HEK293 (cell line): ENCODE measurements at regions not wholly inside any gene's neighbourhood (a gene's known extent, or its start where the extent isn't known, plus 50 kb on each side); places are given as distances from the start of the nearest gene placed in this dataset.

Source experiments
- CTCF ChIA-PET: fragments of 350-600 bp; formaldehyde crosslinking; extraction: SDS; loops from one replicate; lab custom pipeline; 2021; ENCODE audit warnings: antibody characterized with exemption; lab: Yijun Ruan, JAX
- POLR2A ChIA-PET: fragments of 300-600 bp; formaldehyde crosslinking; extraction: SDS; loops from one replicate; lab custom pipeline; 2020; ENCODE audit warnings: antibody characterized with exemption, inconsistent platforms; lab: Yijun Ruan, JAX
- H3K27ac ChIP-seq: fragments of 200-500 bp; sonication (Bioruptor generic); 2 replicates; pipeline ENCODE4 v1.5.1; 2014; ENCODE audit warnings: low read depth, low read length, control low read depth, inconsistent platforms; ENCODE audit errors: extremely low read depth
- H3K36me3 ChIP-seq, 2 experiments: fragments of 200-500 bp in 1 of 2; sonication (Bioruptor generic) in 1 of 2; 1 replicate in 1 of 2; 2 replicates in 1 of 2; pipeline ENCODE4 v1.5.1; 2014 to 2017; ENCODE audit warnings: inconsistent platforms in 2 of 2, low read length in 2 of 2; ENCODE audit not compliant: control insufficient read depth in 2 of 2, insufficient read depth in 1 of 2
- H3K4me1 ChIP-seq: fragments of 200-500 bp; sonication (Bioruptor generic); 2 replicates; pipeline ENCODE4 v1.5.1; 2014; ENCODE audit warnings: mild to moderate bottlenecking, low read length, inconsistent platforms; ENCODE audit not compliant: control insufficient read depth, insufficient read depth
- H3K4me3 ChIP-seq: 2 replicates; pipeline ENCODE4 v1.5.1; 2011; ENCODE audit warnings: low read depth, mild to moderate bottlenecking, control low read depth, low read length, moderate library complexity
- H3K9me3 ChIP-seq: fragments of 200-500 bp; sonication (Bioruptor generic); 2 replicates; pipeline ENCODE4 v1.5.1; 2014; ENCODE audit warnings: low read depth, low read length, inconsistent platforms; ENCODE audit not compliant: control insufficient read depth, insufficient read depth
- BCL11A ChIP-seq: fragments of 450-650 bp; formaldehyde crosslinking; IDR thresholded peaks from 2 replicates; pipeline ENCODE4 v1.5.1; 2016; ENCODE audit warnings: low read depth, missing biosample characterization, missing genetic modification characterization
- BCL11B ChIP-seq: fragments of 450-650 bp; formaldehyde crosslinking; IDR thresholded peaks from 2 replicates; pipeline ENCODE4 v1.5.1; 2016; ENCODE audit warnings: low read depth, missing biosample characterization, missing genetic modification characterization
- KLF8 ChIP-seq: fragments of 450-650 bp; formaldehyde crosslinking; IDR thresholded peaks from 2 replicates; pipeline ENCODE4 v1.5.1; 2016; ENCODE audit warnings: missing biosample characterization, missing genetic modification characterization
- TSHZ1 ChIP-seq: fragments of 450-650 bp; formaldehyde crosslinking; IDR thresholded peaks from 2 replicates; pipeline ENCODE4 v1.5.1; 2016; ENCODE audit warnings: missing biosample characterization, missing genetic modification characterization, borderline replicate concordance
- YY1 ChIP-seq: fragments of 450-650 bp; formaldehyde crosslinking; IDR thresholded peaks from 2 replicates; pipeline ENCODE4 v1.5.1; 2018; ENCODE audit warnings: missing biosample characterization, missing genetic modification characterization
- ZBTB10 ChIP-seq: fragments of 450-650 bp; formaldehyde crosslinking; IDR thresholded peaks from 2 replicates; pipeline ENCODE4 v1.5.1; 2016; ENCODE audit warnings: missing biosample characterization, missing genetic modification characterization
- ZNF133 ChIP-seq: fragments of 450-650 bp; formaldehyde crosslinking; IDR thresholded peaks from 2 replicates; pipeline ENCODE4 v1.5.1; 2016; ENCODE audit warnings: missing biosample characterization, missing genetic modification characterization
- ZNF140 ChIP-seq: fragments of 450-650 bp; formaldehyde crosslinking; IDR thresholded peaks from 2 replicates; pipeline ENCODE4 v1.5.1; 2016; ENCODE audit warnings: missing biosample characterization, missing genetic modification characterization
- ZNF202 ChIP-seq: fragments of 450-650 bp; formaldehyde crosslinking; IDR thresholded peaks from 2 replicates; pipeline ENCODE4 v1.5.1; 2016; ENCODE audit warnings: missing biosample characterization, missing genetic modification characterization, borderline replicate concordance
- ZNF223 ChIP-seq: fragments of 450-650 bp; formaldehyde crosslinking; IDR thresholded peaks from 2 replicates; pipeline ENCODE4 v1.5.1; 2016; ENCODE audit warnings: missing biosample characterization, missing genetic modification characterization
- ZNF560 ChIP-seq: fragments of 450-650 bp; formaldehyde crosslinking; IDR thresholded peaks from 2 replicates; pipeline ENCODE4 v1.5.1; 2017; ENCODE audit warnings: missing biosample characterization, missing genetic modification characterization, borderline replicate concordance
- ZNF610 ChIP-seq: fragments of 450-650 bp; formaldehyde crosslinking; IDR thresholded peaks from 2 replicates; pipeline ENCODE4 v1.5.1; 2016; ENCODE audit warnings: missing biosample characterization, missing genetic modification characterization, borderline replicate concordance
- ZNF623 ChIP-seq: fragments of 450-650 bp; formaldehyde crosslinking; IDR thresholded peaks from 2 replicates; pipeline ENCODE4 v1.5.1; 2016; ENCODE audit warnings: missing biosample characterization, missing genetic modification characterization
- ZNF645 ChIP-seq: fragments of 450-650 bp; formaldehyde crosslinking; IDR thresholded peaks from 2 replicates; pipeline ENCODE4; 2016; ENCODE audit warnings: missing biosample characterization, missing genetic modification characterization
- ZNF660 ChIP-seq: fragments of 450-650 bp; IDR thresholded peaks from 2 replicates; pipeline ENCODE4 v1.5.1; 2018; ENCODE audit warnings: missing biosample characterization, mild to moderate bottlenecking, missing genetic modification characterization
- ZNF704 ChIP-seq: fragments of 450-650 bp; formaldehyde crosslinking; IDR thresholded peaks from 2 replicates; pipeline ENCODE4 v1.5.1; 2016; ENCODE audit warnings: missing biosample characterization, missing genetic modification characterization
- ZNF76 ChIP-seq: fragments of 450-650 bp; formaldehyde crosslinking; IDR thresholded peaks from 2 replicates; pipeline ENCODE4; 2016; ENCODE audit warnings: low read depth, missing biosample characterization, missing genetic modification characterization, borderline replicate concordance
- ZNF785 ChIP-seq: fragments of 450-650 bp; formaldehyde crosslinking; IDR thresholded peaks from 2 replicates; pipeline ENCODE4 v1.5.1; 2016; ENCODE audit warnings: missing biosample characterization, missing genetic modification characterization
- ZNF837 ChIP-seq: fragments of 450-650 bp; formaldehyde crosslinking; IDR thresholded peaks from 2 replicates; pipeline ENCODE4 v1.5.1; 2016; ENCODE audit warnings: missing biosample characterization, missing genetic modification characterization

GRCh38 chr3:82144811-82145210, 383.4 kb upstream of the GBE1 start:
- Histone ChIP-seq H3K4me1 (no peaks in the 10 kb centered on the region), H3K36me3 (no peaks in the 10 kb centered on the region), H3K4me3 (no peak overlapping the region), H3K27ac (no peak overlapping the region), H3K9me3 (no peaks in the 10 kb centered on the region)
- POLR2A ChIA-PET: no interaction called here
- CTCF ChIA-PET: no interaction called here
- no peak for TF ChIP-seq ZNF202 (tag by site-specific recombination)
- TF ChIP-seq ZNF560 (tag by site-specific recombination): no peak
- TF ChIP-seq ZNF837 (tag by site-specific recombination): no peak
- TF ChIP-seq ZNF610: no peak
- TF ChIP-seq ZNF785 (tag by site-specific recombination): no peak
- no peak for TF ChIP-seq ZNF133 (tag by site-specific recombination)
- TF ChIP-seq ZNF623: no peak
- TF ChIP-seq TSHZ1: no peak
- TF ChIP-seq BCL11A: no peak
- no peak for TF ChIP-seq YY1 (tag by site-specific recombination)
- no peak for TF ChIP-seq ZNF223 (tag by site-specific recombination)
- TF ChIP-seq ZNF660 (tag by site-specific recombination): no peak
- no peak for TF ChIP-seq ZNF704
- no peak for TF ChIP-seq KLF8 (tag by site-specific recombination)
- TF ChIP-seq ZBTB10: no peak
- no peak for TF ChIP-seq ZNF140 (tag by site-specific recombination)
- no peak for TF ChIP-seq BCL11B

- Histone ChIP-seq H3K9me3 (no peaks in the 10 kb centered on the region), H3K36me3 (no peaks in the 10 kb centered on the region), H3K27ac (no peak overlapping the region), H3K4me1 (no peaks in the 10 kb centered on the region), H3K4me3 (no peak overlapping the region)
- TF ChIP-seq ZNF76 (tag by site-specific recombination) (no peak), ZNF645 (tag by site-specific recombination) (no peak)
- ChIA-PET POLR2A (no interaction called here), CTCF (no interaction called here)
Measured at GRCh38 chr3:82143661-82144412, 382.4 kb upstream of the GBE1 start.
